Activated CD4-positive, alpha-beta T cell treated with anti-CD3 and anti-CD28 coated beads, Interleukin-2, amount 10 ng/mL, durations not matched to agents 24 days and 14 days (primary cell): ENCODE measurements at regions not wholly inside any gene's neighbourhood (a gene's known extent, or its start where the extent isn't known, plus 50 kb on each side); places are given as distances from the start of the nearest gene placed in this dataset.

ENCODE experiments used
- DNase-seq: peaks from one replicate; pipeline ENCODE4 v3.0.0; 2022
- H3K27ac Mint-ChIP-seq: one replicate; pipeline ENCODE4 v1.8.0; 2022; ENCODE audit warnings: mild to moderate bottlenecking, mixed read lengths
- H3K27me3 Mint-ChIP-seq: one replicate; pipeline ENCODE4 v1.8.0; 2022; ENCODE audit warnings: mixed read lengths
- H3K36me3 Mint-ChIP-seq: one replicate; pipeline ENCODE4 v1.8.0; 2022; ENCODE audit warnings: low read depth, mild to moderate bottlenecking, mixed read lengths
- H3K4me1 Mint-ChIP-seq: one replicate; pipeline ENCODE4 v1.8.0; 2021; ENCODE audit warnings: mixed read lengths
- H3K4me3 Mint-ChIP-seq: one replicate; pipeline ENCODE4 v1.8.0; 2022; ENCODE audit warnings: mild to moderate bottlenecking, moderate library complexity, mixed read lengths
- H3K9me3 Mint-ChIP-seq: one replicate; pipeline ENCODE4 v1.8.0; 2021; ENCODE audit warnings: mixed read lengths
- intact Hi-C: fragments of 100-400 bp; cut with micrococcal nuclease; formaldehyde crosslinking; loops from one replicate; pipeline ENCODE4 v1.15.1; 2023

- DNase-seq = peak; percentile 86
- Mint-ChIP-seq H3K27ac (no peak overlapping the region), H3K36me3 (no peaks in the 10 kb centered on the region), H3K9me3 (no peaks in the 10 kb centered on the region), H3K4me1 (no peaks in the 10 kb centered on the region), H3K4me3 (no peak overlapping the region), H3K27me3 (peaks cover 5% of the 10 kb centered on the region)
- intact Hi-C loops = no loop called here
Measured at GRCh38 chr3:70120357-70120966, 120.9 kb downstream of the SAMMSON start.

- no peaks in the 10 kb centered on the region for H3K4me1 Mint-ChIP-seq
- H3K27me3 Mint-ChIP-seq = peaks cover 2% of the 10 kb centered on the region
- H3K9me3 Mint-ChIP-seq = no peaks in the 10 kb centered on the region
- DNase-seq = no peak
- H3K27ac Mint-ChIP-seq = no peak overlapping the region
- no peak overlapping the region for H3K4me3 Mint-ChIP-seq
- no peaks in the 10 kb centered on the region for H3K36me3 Mint-ChIP-seq
- intact Hi-C loops = no loop called here
Measured at GRCh38 chr3:70127192-70127591, 127.7 kb downstream of the SAMMSON start.

DNA sequence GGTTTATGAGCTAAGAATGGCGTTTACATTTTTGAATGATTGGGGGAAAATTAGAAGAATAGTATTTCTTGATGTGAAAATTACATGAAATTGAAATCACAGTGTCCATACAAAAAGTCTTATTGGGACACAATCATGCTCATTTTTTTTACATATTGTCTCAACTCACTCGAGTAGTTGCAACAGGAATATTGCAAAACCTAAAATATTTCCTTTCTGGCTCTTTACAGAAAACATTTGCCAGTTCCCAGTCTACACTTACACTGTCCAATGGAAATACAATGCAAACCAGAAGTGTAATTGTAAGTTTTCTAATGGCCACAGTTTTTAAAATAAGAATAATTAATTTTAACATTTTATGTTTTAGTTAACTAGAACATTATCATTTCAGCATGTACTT is 137.8 kb downstream of the SAMMSON start:
- peaks cover 2% of the 10 kb centered on the region for H3K27me3 Mint-ChIP-seq
- H3K27ac Mint-ChIP-seq = no peak overlapping the region
- H3K36me3 Mint-ChIP-seq = no peaks in the 10 kb centered on the region
- no peak for DNase-seq
- no peaks in the 10 kb centered on the region for H3K9me3 Mint-ChIP-seq
- H3K4me3 Mint-ChIP-seq = no peak overlapping the region
- intact Hi-C loops = no loop called here
- H3K4me1 Mint-ChIP-seq = no peaks in the 10 kb centered on the region

- no peaks in the 10 kb centered on the region for H3K36me3 Mint-ChIP-seq
- no peaks in the 10 kb centered on the region for H3K9me3 Mint-ChIP-seq
- H3K27ac Mint-ChIP-seq = no peak overlapping the region
- DNase-seq = no peak
- no peak overlapping the region for H3K4me3 Mint-ChIP-seq
- peaks cover 2% of the 10 kb centered on the region for H3K27me3 Mint-ChIP-seq
- intact Hi-C loops = no loop called here
- H3K4me1 Mint-ChIP-seq = no peaks in the 10 kb centered on the region
Measured at GRCh38 chr3:70138606-70139005, 139.1 kb downstream of the SAMMSON start.
